Osteoblast (primary cell): ENCODE measurements at regions not wholly inside any gene's neighbourhood (a gene's known extent, or its start where the extent isn't known, plus 50 kb on each side); places are given as distances from the start of the nearest gene placed in this dataset.
A peak's percentile ranks its signal among the peaks of the same experiment; 100 is the strongest.

Experiments
- DNase-seq: peaks from one replicate; pipeline ENCODE4 v3.0.0; 2011; ENCODE audit warnings: low spot score, mixed read lengths; ENCODE audit not compliant: insufficient read length; ENCODE audit errors: missing footprints
- H2AFZ ChIP-seq: 2 replicates; pipeline ENCODE4 v1.6.0; 2011; ENCODE audit warnings: mild to moderate bottlenecking, low read length
- H3K27ac ChIP-seq: 2 replicates; pipeline ENCODE4 v1.5.1; 2011; ENCODE audit warnings: mild to moderate bottlenecking, low read depth, low read length, moderate library complexity
- H3K27me3 ChIP-seq: 2 replicates; pipeline ENCODE4 v1.6.0; 2012; ENCODE audit warnings: mild to moderate bottlenecking, control low read depth, inconsistent platforms, low read length, moderate library complexity; ENCODE audit not compliant: insufficient read depth
- H3K36me3 ChIP-seq: 2 replicates; pipeline ENCODE4 v1.5.1; 2011; ENCODE audit warnings: mild to moderate bottlenecking, low read length, control low read depth, moderate library complexity; ENCODE audit not compliant: insufficient read depth
- H3K4me1 ChIP-seq: 2 replicates; pipeline ENCODE4 v1.5.1; 2011; ENCODE audit warnings: mild to moderate bottlenecking, low read length, control low read depth, moderate library complexity; ENCODE audit not compliant: insufficient read depth
- H3K4me2 ChIP-seq: 2 replicates; pipeline ENCODE4 v1.6.0; 2011; ENCODE audit warnings: mild to moderate bottlenecking, low read length; ENCODE audit not compliant: insufficient read depth
- H3K4me3 ChIP-seq: fragments of 200-600 bp; sonication (generic); 3 replicates; pipeline ENCODE4 v1.5.1; 2012; ENCODE audit warnings: mild to moderate bottlenecking, low read length, inconsistent platforms; ENCODE audit not compliant: insufficient read depth
- H3K79me2 ChIP-seq: 2 replicates; pipeline ENCODE4 v1.6.0; 2012; ENCODE audit warnings: mild to moderate bottlenecking, low read length, control low read depth, inconsistent platforms; ENCODE audit not compliant: insufficient read depth
- H3K9me3 ChIP-seq: 2 replicates; pipeline ENCODE4 v1.5.1; 2011; ENCODE audit warnings: low read depth, low read length, control low read depth
- H4K20me1 ChIP-seq: 2 replicates; pipeline ENCODE4 v1.6.0; 2012; ENCODE audit warnings: mild to moderate bottlenecking, low read length, control low read depth; ENCODE audit not compliant: insufficient read depth
- TF ChIP-seq, protein P1 (sequence below): IDR thresholded peaks from 2 replicates; pipeline ENCODE4 v1.5.1; 2011; ENCODE audit warnings: mild to moderate bottlenecking, low read depth, low read length, moderate library complexity; ENCODE audit errors: extremely low read depth

DNA sequence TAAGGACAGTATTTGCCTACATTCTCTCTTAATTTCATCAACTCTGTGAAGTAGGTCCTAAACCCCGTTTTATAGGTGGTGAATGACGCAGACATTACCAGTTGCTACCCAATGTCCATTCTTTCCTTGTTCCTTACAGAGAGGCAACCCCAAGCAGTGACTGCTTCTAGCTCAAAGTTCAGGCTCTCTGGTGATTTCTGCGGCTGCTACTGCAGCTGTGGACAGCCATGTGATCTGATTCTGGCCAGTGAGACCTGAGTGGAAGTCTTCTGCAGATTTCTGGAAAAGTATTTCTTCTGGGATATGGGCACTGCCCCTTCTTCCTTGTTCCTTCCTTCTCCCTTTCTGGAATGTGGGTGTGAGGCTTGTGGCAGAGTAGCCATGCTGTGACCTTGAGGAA is 82.9 kb downstream of the ARF6 start:
- Histone ChIP-seq H3K27ac (peak overlapping the region; percentile 73), H3K79me2 (no peaks in the 10 kb centered on the region), H3K4me2 (peak overlapping the region; percentile 1), H3K4me1 (peaks cover 54% of the 10 kb centered on the region), H4K20me1 (no peaks in the 10 kb centered on the region), H2AFZ (no peak overlapping the region), H3K36me3 (no peaks in the 10 kb centered on the region), H3K27me3 (no peaks in the 10 kb centered on the region), H3K9me3 (no peaks in the 10 kb centered on the region), H3K4me3 (no peak overlapping the region)
- TF ChIP-seq, protein P1, sequence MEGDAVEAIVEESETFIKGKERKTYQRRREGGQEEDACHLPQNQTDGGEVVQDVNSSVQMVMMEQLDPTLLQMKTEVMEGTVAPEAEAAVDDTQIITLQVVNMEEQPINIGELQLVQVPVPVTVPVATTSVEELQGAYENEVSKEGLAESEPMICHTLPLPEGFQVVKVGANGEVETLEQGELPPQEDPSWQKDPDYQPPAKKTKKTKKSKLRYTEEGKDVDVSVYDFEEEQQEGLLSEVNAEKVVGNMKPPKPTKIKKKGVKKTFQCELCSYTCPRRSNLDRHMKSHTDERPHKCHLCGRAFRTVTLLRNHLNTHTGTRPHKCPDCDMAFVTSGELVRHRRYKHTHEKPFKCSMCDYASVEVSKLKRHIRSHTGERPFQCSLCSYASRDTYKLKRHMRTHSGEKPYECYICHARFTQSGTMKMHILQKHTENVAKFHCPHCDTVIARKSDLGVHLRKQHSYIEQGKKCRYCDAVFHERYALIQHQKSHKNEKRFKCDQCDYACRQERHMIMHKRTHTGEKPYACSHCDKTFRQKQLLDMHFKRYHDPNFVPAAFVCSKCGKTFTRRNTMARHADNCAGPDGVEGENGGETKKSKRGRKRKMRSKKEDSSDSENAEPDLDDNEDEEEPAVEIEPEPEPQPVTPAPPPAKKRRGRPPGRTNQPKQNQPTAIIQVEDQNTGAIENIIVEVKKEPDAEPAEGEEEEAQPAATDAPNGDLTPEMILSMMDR: no peak
- no peak for DNase-seq

DNA sequence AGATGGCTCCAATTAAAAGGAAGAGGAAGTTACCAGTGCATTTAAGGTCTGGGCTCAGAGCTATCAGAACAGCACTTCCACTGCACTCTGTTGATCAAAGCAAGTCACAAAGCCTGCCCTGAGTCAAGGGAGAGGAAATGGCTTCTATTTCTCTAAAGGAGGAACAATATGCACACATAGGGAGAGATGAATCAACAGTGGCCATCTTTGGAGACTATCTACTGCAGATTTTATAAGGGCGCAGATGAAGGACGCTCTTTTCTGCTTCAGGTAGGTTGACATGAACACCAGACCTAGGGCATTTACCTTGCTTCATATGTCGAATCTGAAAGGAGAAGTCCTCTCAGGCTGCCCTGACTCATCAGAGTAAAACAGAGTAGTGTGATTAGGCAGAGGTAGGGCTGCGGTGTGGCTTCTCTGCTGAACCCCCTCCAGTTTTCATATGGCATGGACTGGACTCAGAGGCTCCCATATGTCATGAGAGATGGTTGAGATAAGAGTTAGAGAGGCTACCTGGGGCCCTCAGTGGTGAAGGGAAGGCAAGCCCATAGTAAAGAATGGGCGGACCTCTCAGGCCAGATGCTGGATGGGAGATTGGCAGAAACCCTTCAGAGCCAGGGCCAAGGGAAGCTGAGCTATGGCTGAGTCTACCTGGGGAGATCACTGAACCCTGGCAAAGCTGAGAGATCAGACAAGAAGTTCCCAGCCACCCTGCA is 84.4 kb downstream of the ARF6 start:
- Histone ChIP-seq H3K4me2 (no peak overlapping the region), H2AFZ (no peak overlapping the region), H3K36me3 (no peaks in the 10 kb centered on the region), H3K79me2 (no peaks in the 10 kb centered on the region), H3K9me3 (no peaks in the 10 kb centered on the region), H3K27me3 (no peaks in the 10 kb centered on the region), H3K4me3 (no peak overlapping the region), H4K20me1 (no peaks in the 10 kb centered on the region), H3K27ac (no peak overlapping the region), H3K4me1 (peaks cover 45% of the 10 kb centered on the region)
- TF ChIP-seq, protein P1: no peak
- DNase-seq: no peak

DNA sequence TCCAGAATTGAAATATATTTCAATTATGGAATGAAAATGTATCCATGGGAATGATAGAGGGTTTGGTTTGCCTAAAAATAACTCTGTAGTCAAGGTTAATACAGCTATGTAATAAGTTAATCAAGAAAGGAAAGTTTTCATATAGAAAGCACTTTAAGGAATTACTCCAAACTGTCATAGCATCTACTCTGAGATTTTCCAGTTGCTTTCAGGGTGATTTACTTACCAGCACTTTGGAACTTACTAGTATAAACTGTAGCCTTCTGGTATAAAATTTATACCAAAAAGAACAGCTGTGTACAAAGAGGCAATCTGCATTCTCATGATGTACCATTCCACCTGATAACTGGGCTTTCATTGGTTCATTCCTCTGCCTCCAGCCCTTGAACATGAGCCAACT is 87.1 kb downstream of the ARF6 start:
- DNase-seq: no peak
- Histone ChIP-seq H3K9me3 (no peaks in the 10 kb centered on the region), H3K4me3 (no peak overlapping the region), H3K36me3 (no peaks in the 10 kb centered on the region), H3K27ac (no peak overlapping the region), H3K27me3 (no peaks in the 10 kb centered on the region), H3K4me1 (peaks cover 36% of the 10 kb centered on the region), H3K79me2 (no peaks in the 10 kb centered on the region), H2AFZ (no peak overlapping the region), H4K20me1 (no peaks in the 10 kb centered on the region), H3K4me2 (no peak overlapping the region)
- TF ChIP-seq, protein P1: no peak

DNA sequence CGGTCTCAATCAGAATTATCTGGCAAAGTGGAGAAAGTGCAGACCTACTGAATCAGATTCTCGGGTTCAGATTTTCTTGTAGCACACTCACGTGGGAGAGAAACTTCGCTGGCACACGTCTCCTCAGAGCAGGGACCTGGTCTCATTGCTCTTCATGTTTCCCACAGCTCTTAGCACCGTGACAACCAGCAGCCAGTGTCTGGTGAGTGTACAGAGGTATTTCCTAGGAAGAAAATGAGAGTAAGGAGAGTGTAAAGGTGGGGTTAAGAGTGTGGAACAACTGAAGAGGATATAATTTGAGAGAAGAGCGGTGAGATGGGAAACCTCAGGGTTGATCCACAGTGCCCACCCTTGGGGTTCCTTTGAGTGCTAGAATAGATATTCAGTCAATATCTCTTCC is 89.2 kb downstream of the ARF6 start:
- DNase-seq: no peak
- Histone ChIP-seq H3K4me1 (peaks cover 32% of the 10 kb centered on the region), H3K4me3 (peak overlapping the region; percentile 1), H3K4me2 (peak overlapping the region; percentile 69), H3K9me3 (no peaks in the 10 kb centered on the region), H3K27me3 (no peaks in the 10 kb centered on the region), H2AFZ (peak overlapping the region; percentile 33), H3K79me2 (no peaks in the 10 kb centered on the region), H3K27ac (peak overlapping the region; percentile 94), H4K20me1 (no peaks in the 10 kb centered on the region), H3K36me3 (no peaks in the 10 kb centered on the region)
- TF ChIP-seq, protein P1: no peak
